Stomach smooth muscle (tissue), 2 donors: ENCODE measurements at regions not wholly inside any gene's neighbourhood (a gene's known extent, or its start where the extent isn't known, plus 50 kb on each side); places are given as distances from the start of the nearest gene placed in this dataset.

Experiments used
- H3K27ac ChIP-seq: one replicate; pipeline ENCODE4 v1.7.0; 2013; ENCODE audit warnings: mild to moderate bottlenecking, low read length, inconsistent platforms
- H3K27me3 ChIP-seq, 2 donors: one replicate each; pipeline ENCODE4 v1.7.0; 2013; ENCODE audit warnings: low read length in 2 of 2; ENCODE audit not compliant: insufficient read depth in 2 of 2, control insufficient read depth in 1 of 2
- H3K36me3 ChIP-seq, 2 donors: one replicate each; pipeline ENCODE4 v1.7.0; 2013; ENCODE audit warnings: low read length in 2 of 2; ENCODE audit not compliant: control insufficient read depth in 2 of 2, insufficient read depth in 2 of 2
- H3K4me1 ChIP-seq: one replicate; pipeline ENCODE4 v1.7.0; 2013; ENCODE audit warnings: low read length; ENCODE audit not compliant: control insufficient read depth, insufficient read depth
- H3K4me3 ChIP-seq, 2 donors: one replicate each; pipeline ENCODE4 v1.7.0; 2013; ENCODE audit warnings: low read length in 2 of 2
- H3K9ac ChIP-seq, 2 donors: one replicate each; pipeline ENCODE4 v1.7.0; 2013; ENCODE audit warnings: low read length in 2 of 2, mild to moderate bottlenecking in 1 of 2
- H3K9me3 ChIP-seq, 2 donors: one replicate each; pipeline ENCODE4 v1.7.0; 2013; ENCODE audit warnings: low read length in 2 of 2; ENCODE audit not compliant: control insufficient read depth in 2 of 2
- donor health status: healthy.
- donor health status: Pancreatic carcinoma.

GRCh38 chr6:145161501-145161900 lies 573.8 kb downstream of the EPM2A start:
- Histone ChIP-seq H3K4me3 (no peak overlapping the region), H3K36me3 (no peaks in the 10 kb centered on the region), H3K9me3 (peaks cover 5 to 10% of the 10 kb centered on the region in 2 donors), H3K4me1 (no peaks in the 10 kb centered on the region), H3K27ac (no peak overlapping the region), H3K27me3 (no peaks in the 10 kb centered on the region), H3K9ac (no peak overlapping the region)

GRCh38 chr6:145169726-145170224 lies 565.5 kb downstream of the EPM2A start:
- H3K27ac ChIP-seq = no peak overlapping the region
- H3K4me1 ChIP-seq = no peaks in the 10 kb centered on the region
- H3K9ac ChIP-seq = no peak overlapping the region
- H3K4me3 ChIP-seq = no peak overlapping the region
- H3K27me3 ChIP-seq = no peaks in the 10 kb centered on the region
- no peaks in the 10 kb centered on the region for H3K36me3 ChIP-seq
- no peaks in the 10 kb centered on the region for H3K9me3 ChIP-seq

DNA sequence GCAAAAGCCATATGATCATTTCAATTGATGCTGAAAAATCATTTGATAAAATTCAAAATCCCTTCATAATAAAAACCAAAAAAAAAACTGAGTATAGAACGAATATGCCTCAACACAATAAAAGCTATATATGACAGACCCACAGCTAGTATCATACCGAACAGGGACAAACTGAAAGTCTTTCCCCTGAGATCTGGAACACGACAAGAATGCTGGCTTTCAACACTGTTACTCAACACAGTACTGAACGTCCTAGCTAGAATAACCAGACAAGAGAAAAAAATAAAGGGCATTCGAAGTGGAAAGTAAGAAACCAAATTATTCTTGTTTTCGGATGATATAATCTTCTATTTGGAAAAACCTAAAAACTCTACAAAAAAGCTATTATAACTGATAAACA lies 559.9 kb downstream of the EPM2A start:
- H3K27ac ChIP-seq = no peak overlapping the region
- peaks cover 0 to 5% of the 10 kb centered on the region in 2 donors for H3K9me3 ChIP-seq
- no peak overlapping the region for H3K9ac ChIP-seq
- no peak overlapping the region for H3K4me3 ChIP-seq
- no peaks in the 10 kb centered on the region for H3K27me3 ChIP-seq
- H3K4me1 ChIP-seq = no peaks in the 10 kb centered on the region
- no peaks in the 10 kb centered on the region for H3K36me3 ChIP-seq

- Histone ChIP-seq H3K9me3 (peaks cover 0 to 5% of the 10 kb centered on the region in 2 donors), H3K27me3 (no peaks in the 10 kb centered on the region), H3K27ac (no peak overlapping the region), H3K36me3 (no peaks in the 10 kb centered on the region), H3K9ac (no peak overlapping the region), H3K4me3 (no peak overlapping the region), H3K4me1 (no peaks in the 10 kb centered on the region)
Measured at GRCh38 chr6:145178391-145178790, 556.9 kb downstream of the EPM2A start.

GRCh38 chr6:145187491-145188206 lies 547.7 kb downstream of the EPM2A start:
- no peaks in the 10 kb centered on the region for H3K36me3 ChIP-seq
- no peak overlapping the region for H3K27ac ChIP-seq
- H3K4me3 ChIP-seq = no peak overlapping the region

DNA sequence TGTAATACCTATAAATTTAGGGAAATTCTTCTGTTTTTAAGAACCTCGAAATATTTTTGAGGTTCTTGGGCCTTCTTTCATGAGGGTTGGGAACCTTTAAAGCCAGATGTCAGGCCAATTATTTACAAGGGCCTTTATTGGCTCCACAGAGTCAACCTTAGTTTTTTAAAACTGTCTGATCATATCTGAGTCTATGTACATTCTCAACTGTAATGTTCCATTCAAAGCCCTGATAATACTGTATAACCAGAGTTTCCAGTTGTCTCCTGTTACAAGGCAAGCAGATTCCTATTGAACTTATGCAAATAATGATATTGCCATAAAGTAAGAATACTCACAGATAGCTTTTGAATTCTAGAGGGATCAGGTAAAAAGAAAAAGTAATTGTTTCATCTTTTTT lies 545.5 kb downstream of the EPM2A start:
- H3K36me3 ChIP-seq = no peaks in the 10 kb centered on the region
- no peak overlapping the region for H3K4me3 ChIP-seq
- H3K9me3 ChIP-seq = peaks cover 0 to 2% of the 10 kb centered on the region in 2 donors
- no peak overlapping the region for H3K9ac ChIP-seq
- H3K27ac ChIP-seq = no peak overlapping the region
- no peaks in the 10 kb centered on the region for H3K27me3 ChIP-seq
- no peaks in the 10 kb centered on the region for H3K4me1 ChIP-seq

More at GRCh38 chr6:145187491-145188206, 547.7 kb downstream of the EPM2A start:
- H3K9me3 ChIP-seq = peaks cover 0 to 2% of the 10 kb centered on the region in 2 donors
- H3K9ac ChIP-seq = no peak overlapping the region
- H3K27me3 ChIP-seq = no peaks in the 10 kb centered on the region
- H3K4me1 ChIP-seq = no peaks in the 10 kb centered on the region

DNA sequence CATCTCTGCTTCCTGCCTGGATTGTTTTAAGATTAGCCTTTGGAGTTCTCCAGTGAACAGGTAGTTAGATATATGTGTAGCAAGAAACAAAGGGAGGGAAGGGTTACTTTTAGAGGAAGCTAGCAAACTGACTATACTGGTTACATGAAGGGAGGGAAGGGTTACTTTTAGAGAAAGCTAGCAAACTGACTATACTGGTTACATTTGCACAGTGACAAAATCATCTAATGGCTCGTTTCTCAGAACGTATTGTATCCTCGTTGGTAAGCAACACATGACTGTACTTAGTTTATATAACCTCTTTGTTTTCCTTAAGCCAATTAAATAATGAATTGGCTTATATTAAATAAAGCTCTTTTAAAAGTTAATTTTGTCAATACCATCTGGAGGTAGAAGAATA lies 540.9 kb downstream of the EPM2A start:
- no peak overlapping the region for H3K9ac ChIP-seq
- no peaks in the 10 kb centered on the region for H3K9me3 ChIP-seq
- no peaks in the 10 kb centered on the region for H3K4me1 ChIP-seq
- H3K4me3 ChIP-seq = peak overlapping the region in 1 of 2 donors; percentile 3
- H3K27me3 ChIP-seq = no peaks in the 10 kb centered on the region
- peak overlapping the region; percentile 31 for H3K27ac ChIP-seq
- no peaks in the 10 kb centered on the region for H3K36me3 ChIP-seq

DNA sequence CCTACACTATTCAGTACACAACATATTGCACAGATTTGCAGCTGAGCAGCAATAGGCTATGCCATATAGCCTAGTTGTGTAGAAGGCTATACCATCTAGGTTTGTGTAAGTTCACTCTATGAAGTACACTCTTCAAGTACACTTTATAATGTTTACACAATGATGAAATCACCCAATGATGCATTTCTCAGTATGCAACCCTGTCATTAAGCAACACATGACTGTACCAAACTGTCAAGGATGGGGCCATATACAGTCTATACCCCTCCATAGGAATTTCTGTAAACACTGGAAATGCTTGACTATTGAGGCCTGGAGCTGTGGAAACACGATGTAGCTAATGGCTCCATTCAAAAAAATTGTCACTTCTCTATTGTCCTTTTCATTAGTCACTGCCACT lies 535.4 kb downstream of the EPM2A start:
- Histone ChIP-seq H3K4me1 (no peaks in the 10 kb centered on the region), H3K9ac (no peak overlapping the region), H3K27me3 (no peaks in the 10 kb centered on the region), H3K9me3 (no peaks in the 10 kb centered on the region), H3K27ac (no peak overlapping the region), H3K36me3 (no peaks in the 10 kb centered on the region), H3K4me3 (no peak overlapping the region)

- no peak overlapping the region for H3K27ac ChIP-seq
- H3K4me3 ChIP-seq = no peak overlapping the region
- no peaks in the 10 kb centered on the region for H3K27me3 ChIP-seq
- no peaks in the 10 kb centered on the region for H3K4me1 ChIP-seq
- H3K9ac ChIP-seq = no peak overlapping the region
- no peaks in the 10 kb centered on the region for H3K9me3 ChIP-seq
- no peaks in the 10 kb centered on the region for H3K36me3 ChIP-seq
Measured at GRCh38 chr6:145204301-145204700, 531.0 kb downstream of the EPM2A start.

DNA sequence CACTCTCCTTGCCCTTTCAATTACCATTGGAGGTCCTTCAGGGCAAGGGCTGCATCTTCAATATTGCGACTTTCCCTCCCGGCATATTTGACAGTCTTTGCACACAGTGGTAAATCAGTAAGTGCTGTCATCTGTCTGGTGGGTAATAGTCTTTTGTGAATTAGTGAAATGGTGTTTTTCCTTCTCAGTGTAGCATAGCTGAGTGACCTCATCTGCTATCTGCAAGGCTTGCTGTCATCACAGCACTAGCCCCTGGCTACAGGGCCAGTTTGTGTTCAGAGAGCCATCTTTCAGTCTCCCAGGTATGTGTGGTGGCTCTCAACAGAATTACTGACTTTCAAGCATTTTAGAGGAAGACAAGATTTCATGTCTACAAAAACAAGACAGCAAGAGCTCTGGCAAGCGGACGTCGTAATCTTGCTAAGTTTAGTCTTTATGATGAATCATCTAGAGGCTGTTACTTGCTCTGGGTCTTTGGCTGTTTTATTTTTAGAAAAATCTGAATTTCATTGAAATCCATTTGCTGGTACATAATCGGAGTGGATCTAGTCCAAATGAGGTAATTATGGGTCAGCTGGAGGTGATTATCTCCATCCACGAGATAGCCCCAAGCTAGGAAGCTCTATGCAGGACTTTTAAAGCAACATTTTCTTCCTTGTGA lies 528.9 kb downstream of the EPM2A start:
- Histone ChIP-seq H3K27me3 (no peaks in the 10 kb centered on the region), H3K9ac (no peak overlapping the region), H3K9me3 (no peaks in the 10 kb centered on the region), H3K4me1 (no peaks in the 10 kb centered on the region), H3K4me3 (no peak overlapping the region), H3K36me3 (no peaks in the 10 kb centered on the region), H3K27ac (no peak overlapping the region)

DNA sequence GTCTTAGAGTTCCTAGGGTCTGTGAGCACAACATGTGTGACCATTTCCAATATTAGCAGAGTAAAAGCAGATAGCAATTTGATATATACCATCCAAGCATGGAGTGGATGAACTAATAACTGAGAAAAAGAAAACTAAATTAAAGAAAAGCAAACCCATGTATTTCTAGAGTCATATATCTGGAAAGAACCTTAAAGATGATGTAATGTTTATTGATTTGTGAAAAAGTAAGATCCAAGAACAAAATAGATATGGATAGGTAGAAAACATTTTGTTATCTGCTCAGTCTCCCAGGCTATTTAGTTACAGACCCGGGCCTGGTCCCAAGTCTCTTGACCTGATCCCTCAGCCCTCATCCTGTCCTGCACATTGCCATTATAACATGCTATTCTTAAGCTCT lies 526.8 kb downstream of the EPM2A start:
- no peaks in the 10 kb centered on the region for H3K27me3 ChIP-seq
- H3K36me3 ChIP-seq = no peaks in the 10 kb centered on the region
- H3K4me1 ChIP-seq = peaks cover 5% of the 10 kb centered on the region
- H3K9me3 ChIP-seq = no peaks in the 10 kb centered on the region
- H3K9ac ChIP-seq = no peak overlapping the region
- H3K4me3 ChIP-seq = no peak overlapping the region
- no peak overlapping the region for H3K27ac ChIP-seq
